ENCODE measurements at regions not wholly inside any gene's neighbourhood (a gene's known extent, or its start where the extent isn't known, plus 50 kb on each side); places are given as distances from the start of the nearest gene placed in this dataset.

DNA sequence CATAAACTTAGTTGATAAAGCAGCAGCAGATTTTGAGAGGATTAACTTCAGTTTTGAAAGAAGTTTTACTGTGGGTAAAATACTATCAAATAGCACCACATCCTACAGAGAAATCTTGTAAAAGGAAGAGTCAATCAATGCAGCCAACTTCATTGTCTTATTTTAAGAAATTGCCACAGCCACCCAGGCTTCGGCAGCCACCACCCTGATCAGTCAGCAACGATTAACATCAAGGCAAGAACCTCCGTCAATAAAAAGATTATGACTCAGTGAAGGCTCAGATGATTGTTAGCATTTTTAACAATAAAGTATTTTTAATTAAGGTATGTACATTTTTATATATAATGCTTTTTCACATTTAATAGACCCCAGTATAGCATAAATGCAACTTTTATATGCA is 122.3 kb upstream of the NR4A3 start:
- no peak for DNase-seq (ENCODE audit: low read depth in 2 of 2)

DNA sequence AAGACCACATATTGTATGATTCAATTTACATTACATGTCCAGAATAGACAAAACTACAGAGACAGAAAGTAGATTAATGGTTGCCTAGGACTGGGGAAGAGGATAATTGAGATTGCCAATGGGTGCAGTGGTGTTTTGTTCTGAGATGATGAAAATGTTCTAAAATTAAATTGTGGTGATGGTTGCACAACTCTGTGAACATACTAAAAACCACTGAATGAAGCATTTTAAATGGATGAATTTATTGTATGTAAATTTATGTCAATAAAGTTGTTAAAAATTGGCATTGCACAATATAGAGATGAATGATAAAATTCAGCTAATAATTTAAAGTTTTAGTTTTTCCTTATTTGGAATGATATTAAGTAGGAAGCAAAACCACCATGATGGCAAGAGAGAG is 109.5 kb upstream of the NR4A3 start:
- DNase-seq (ENCODE audit: low read depth in 2 of 2), result no peak

DNA sequence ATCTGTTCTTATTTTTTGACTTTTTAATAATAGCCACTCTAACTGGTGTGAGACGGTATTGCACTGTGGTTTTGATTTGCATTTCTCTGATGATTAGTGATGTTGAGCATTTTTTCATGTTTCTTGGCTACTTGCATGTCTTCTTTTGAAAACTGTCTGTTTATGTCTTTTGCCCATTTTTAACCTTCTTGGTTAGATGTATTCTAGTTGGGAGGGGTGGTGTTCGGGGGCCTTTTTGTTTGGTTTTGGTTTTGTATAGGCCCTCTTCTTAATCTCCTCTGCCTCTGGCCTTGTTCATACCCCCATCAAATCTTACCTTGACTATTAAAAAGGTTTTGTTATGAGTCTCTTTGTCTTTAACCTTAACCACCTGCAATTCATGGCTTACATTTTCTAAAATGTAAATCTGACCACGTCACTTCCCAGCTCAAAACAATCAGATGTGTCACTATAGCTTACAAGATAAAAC is 107.8 kb upstream of the NR4A3 start:
- DNase-seq (ENCODE audit: low read depth in 2 of 2), result no peak

DNA sequence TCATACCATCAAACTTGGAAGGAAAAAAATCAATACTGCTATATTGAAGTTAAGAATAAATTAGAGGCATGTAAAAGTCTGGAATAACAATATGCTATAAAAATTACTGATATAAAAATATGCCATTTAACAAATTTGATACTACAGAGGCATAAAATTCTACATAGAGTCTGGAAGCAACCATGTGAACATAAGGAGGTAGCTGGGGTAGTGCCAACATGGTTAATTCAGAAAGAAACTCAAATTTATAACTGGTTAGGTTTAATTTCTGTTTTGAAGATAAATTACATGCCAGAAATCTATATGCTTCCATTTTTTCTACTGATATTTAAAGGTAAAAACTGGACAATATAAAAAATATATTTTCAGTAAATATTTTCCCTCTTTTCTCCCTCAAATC is 103.1 kb upstream of the NR4A3 start:
- no peak for DNase-seq (ENCODE audit: low read depth in 2 of 2)

DNA sequence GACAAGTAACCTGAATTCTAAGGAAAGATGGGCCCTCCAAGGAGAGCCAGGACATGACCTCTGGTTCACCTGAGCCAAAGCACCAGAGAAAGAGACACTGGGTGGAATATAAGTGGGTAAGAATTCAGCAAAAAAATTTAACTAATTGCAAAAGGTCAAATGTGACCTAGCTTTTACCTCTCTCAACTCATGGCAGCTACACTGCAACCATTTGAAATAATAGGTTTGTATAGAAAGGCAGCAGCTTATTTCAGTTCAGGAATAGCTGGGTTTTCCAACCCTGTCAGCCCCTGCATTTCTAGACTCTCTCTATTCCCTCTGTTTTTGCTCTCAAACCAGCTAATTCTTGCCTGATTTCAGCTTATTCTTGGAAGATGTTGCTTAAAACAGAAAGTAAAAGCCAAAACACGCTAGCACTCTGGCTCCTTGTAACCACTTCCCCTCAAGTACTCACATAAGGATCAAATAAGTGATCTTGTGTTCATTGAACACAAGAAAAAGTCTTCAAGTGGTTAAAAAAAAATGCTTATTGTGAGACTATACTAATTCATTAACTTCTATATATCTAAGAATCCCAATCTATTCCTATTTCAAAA is 101.1 kb upstream of the NR4A3 start:
- no peak for DNase-seq (ENCODE audit: low read depth in 2 of 2)

DNA sequence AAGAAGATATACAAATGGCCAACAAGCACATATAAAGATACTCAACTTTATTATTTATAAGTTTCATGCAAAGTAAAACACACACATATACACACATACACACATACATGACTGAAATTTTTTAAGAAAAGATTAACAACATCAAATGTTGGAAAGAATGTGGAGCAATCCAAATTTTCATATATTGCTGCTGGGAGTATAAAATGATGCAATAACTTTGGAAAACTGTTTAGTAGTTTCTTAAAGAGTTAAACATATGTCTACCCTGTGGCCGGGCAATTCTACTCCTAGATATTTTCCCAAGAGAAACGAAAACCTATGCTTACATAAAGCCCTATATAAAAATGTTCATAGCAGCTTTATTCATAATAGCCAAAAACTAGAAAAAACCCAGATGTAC is 99.8 kb upstream of the NR4A3 start:
- no peak for DNase-seq (ENCODE audit: low read depth in 2 of 2)

DNA sequence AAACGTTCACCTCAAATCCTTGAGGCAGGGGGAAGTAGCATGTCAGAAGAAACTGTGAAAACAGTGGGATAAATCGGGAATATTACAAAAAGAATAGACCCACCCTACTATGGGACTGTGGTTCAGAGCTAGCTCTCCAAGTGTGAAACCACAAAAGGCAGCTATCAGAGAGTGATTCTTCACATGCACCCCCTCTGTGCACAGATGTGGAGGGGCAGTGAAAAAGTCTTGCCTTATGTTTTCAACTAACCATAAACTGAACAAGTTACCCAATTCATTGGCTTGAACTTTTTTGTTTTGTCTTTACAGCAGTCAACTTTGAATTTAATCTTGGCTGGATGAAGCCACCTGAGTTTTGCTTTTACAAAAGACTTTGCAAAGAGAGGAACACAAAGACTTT is 98.8 kb upstream of the NR4A3 start:
- no peak for DNase-seq (ENCODE audit: low read depth in 2 of 2)

DNA sequence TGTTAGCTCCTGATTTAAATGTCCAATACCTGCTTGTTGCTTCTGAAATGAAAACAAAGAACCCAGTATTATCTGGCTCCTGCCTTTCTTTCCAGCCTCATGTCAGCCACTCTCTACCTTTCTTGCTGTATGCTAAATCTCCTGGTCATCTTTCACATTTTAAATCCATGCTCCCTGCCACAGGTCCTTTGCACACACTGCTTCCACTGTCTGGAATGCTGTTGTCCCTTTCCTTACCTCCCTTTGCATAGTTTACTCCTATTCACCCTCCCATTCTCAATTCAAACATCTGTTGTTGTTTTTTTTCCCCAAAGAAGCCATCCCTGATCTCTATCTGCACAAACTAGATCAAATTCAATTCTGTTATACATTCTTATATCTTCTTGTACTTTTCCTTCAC is 97.0 kb upstream of the NR4A3 start:
- DNase-seq (ENCODE audit: low read depth in 2 of 2), result no peak

DNA sequence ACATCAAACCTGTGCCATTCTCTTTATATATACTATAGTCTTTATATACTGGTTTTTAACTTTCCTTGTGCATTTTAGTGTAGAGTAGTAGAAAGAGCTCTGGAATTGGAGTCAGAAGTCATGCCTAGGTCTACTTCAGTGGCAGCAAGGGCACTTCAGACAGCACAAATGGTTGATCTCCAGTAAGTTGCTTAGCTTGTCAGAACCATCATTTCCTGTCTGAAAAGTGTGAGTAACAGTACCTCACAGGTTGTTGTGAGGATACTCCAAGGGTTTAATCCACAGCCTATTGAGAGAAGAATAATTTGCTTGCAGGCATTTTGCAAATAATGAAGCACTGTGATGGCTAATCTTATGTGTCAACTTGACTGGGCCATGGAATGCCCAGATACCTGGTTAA is 95.8 kb upstream of the NR4A3 start:
- no peak for DNase-seq (ENCODE audit: low read depth in 2 of 2)

DNA sequence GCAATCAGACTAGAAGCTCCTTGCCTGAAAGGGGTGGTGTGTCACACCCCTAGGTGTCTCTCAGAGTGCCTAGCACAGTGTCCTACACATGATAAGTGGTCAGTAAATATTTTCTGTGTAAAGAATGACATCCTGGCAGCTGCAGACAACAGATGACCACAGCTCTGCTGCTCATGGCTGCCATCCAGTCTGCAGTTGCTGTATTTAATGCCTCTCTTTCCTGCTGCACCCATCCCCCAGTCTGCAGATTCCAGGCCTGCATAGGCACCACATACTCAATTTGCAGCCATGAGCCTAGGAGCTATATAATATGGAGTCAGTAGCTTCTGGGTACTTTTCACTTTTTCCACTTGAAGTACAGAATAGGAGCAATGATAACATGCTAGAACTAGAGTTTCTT is 94.9 kb upstream of the NR4A3 start:
- no peak for DNase-seq (ENCODE audit: low read depth in 2 of 2)

DNA sequence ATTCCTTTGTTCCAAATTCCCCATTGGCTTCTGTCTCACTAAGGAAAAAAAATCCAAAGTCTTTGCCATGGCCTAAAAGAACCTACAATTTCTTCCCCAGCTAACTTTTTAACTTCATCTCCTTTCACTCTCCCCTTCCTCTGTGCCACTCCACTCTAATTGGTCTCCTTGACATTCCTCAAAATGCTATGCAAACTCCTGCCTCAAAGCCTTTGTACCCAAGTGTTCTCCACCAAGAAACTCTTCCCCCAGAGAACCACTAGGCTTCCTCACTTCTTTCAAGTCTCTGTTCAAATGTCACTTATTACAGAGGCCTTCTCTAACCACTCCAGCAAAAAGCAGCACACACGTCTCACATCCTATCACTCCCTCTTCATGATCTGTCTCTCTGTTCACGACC is 91.6 kb upstream of the NR4A3 start:
- no peak for DNase-seq (ENCODE audit: low read depth in 2 of 2)

DNA sequence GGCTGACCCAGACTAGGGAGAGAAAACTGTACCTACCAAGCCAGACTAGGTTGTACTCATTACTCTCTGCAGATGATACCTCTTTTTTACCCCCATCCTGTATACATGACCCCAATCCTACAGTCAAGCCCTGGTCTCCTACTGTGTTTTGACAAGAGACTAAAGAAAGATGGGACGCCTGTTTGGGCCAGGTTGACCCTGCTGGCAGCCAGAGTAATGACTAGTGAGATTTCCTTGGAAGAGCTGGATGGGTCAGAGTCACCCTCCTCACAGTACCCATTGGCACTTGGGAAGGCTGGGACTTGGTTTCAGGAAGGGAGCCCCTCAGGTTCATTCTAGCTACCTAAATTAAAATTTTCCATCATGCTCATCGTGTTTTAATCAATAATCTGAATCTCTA is 89.7 kb upstream of the NR4A3 start:
- DNase-seq (ENCODE audit: low read depth in 2 of 2), result no peak

DNA sequence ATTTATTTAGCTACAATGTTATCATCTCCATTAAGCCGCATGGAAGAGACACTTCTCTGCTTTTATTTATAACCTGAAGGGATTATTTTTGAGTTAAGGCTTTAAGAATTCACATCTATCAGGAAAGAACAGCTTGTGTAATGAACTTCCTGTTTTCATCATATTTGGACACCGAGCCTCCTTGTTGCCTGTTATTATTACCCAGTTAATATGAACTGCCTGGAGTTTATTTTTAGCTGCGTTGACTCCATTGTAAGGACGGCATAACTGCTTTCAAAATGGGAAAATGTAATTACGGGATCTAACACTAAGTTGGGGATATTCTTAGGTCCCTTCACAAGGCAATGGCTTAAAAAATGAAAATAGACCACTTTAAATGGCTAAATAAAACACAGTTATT is 89.0 kb upstream of the NR4A3 start:
- DNase-seq (ENCODE audit: low read depth in 2 of 2), result no peak

DNA sequence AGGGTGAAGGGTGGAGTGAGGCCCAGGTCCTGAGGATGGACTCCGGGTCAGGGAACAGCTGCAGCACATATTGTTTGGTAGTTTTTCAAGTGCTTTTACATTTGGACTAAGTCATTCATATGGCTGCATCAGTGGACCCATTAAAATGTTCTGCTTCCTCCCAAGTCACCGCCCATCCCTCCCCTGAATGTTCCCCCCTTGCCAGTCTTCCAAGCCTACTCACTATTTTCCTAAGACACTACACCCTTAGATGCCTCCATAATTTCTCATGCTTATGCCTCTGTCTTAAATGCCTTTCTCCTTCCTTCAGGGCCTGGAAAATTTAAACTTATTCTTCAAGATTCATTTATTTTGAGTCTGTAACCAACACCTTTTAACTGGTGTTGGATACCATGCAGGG is 86.6 kb upstream of the NR4A3 start:
- DNase-seq (ENCODE audit: low read depth in 2 of 2), result no peak

DNA sequence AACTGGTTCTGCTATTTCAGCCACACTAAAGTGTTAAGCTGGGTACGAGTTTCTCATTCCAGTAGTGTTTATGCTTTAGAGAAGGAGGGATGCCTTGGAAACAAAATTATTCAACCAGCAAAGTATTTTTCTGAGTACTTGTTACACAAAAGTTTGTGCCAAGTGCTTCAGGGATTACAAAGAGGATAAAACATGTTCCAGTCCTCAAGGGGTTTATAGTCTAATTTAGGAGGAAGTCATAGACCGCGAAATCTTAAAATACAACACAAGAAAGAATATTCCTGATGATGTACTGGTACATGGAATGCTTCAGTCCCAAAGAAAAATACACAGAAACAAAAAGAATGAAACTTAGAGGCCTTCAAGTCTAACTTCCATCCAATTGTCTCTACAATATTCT is 85.4 kb upstream of the NR4A3 start:
- DNase-seq (ENCODE audit: low read depth in 2 of 2), result no peak

DNA sequence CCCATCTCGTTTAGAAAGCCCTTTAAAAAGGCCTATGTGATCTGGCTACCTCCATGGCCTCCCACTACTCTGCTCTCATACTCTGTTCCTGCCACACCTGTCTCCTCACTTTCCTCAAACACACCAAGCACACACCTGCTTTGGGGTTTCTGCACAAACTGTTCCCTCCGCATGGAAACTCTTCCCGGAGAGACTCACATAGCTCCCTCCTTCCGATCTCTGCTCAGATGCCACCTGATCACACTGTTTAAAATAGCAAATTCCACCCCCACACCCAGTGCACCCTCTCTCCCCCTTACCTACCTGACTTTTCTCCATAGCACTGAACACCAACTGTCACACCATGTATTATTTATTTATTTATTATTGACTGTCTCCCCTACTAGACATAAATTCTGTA is 84.0 kb upstream of the NR4A3 start:
- no peak for DNase-seq (ENCODE audit: low read depth in 2 of 2)

DNA sequence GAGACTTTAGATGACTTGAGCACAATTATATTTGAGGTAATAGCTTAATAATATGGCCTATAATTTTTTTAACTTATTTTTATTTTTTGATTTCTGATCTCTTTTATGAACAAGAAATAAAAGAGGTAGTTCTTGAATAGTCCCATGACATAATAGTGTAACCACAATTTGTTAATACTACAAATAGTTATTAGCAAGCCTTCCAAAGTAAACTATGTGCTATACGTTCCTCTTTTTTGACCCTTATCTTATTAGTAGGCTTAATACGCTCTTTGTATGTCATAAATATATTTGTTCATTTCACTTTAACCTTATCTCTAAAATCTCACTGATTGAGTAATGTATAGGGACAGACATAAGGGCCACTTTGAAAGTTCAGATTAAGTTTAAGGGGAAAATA is 78.7 kb upstream of the NR4A3 start:
- no peak for DNase-seq (ENCODE audit: low read depth in 2 of 2)

DNA sequence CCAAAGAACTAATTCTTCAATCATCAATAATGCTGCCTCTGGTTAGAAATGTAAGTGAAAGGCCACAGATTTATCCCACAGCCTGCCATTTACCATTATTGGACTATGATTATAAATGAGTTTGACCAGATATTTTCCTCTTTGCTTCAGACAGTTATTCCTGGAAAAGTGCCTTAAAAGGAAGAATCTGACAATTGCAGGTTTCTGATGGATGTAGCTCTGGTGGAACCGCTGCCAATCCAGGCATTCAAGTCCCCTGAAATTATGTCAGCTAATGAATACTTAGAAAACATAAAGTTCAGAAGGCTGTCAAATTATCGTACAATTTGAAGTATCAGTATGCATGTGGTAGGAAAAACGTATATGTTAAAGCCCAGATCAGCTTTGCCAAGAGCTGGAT is 78.2 kb upstream of the NR4A3 start:
- no peak for DNase-seq (ENCODE audit: low read depth in 2 of 2)

DNA sequence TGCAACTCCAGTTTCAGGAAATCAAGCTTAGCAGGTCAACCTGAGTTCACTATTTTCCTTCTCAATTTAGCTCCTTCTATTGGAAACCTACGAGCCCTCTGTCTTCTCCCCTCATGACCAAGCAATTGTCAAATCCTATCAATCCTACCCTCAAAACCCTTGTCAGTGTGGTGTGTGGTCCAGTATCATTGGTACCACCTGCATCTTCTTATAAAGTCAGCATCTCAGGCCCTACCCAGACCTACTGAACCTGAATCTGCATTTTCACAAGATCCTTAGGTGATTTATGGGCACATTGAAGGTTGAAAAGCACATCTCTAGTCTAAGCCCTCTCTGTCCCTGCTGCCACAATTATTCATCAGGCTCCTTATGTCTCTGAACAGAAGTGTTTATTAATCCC is 77.6 kb upstream of the NR4A3 start:
- DNase-seq (ENCODE audit: low read depth in 2 of 2), result no peak

DNA sequence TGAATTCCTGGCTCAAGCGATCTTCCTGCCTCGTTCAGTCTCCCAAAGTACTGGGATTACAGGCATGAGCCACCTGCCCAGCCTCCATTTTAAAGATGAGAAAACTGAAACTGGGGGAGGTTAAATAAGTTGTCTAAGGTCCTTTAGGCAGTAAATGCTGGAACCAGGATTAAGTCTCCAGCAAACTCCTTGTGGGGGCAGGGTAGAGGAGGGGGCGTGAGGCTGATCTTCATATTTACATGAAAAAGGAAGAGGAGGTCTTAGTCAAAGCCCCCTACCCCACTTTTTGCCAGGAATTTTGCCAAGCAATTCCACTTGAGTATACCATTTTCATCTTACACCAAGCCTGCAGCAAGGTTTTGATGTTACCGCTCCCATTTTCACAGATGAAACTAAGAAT is 76.6 kb upstream of the NR4A3 start:
- no peak for DNase-seq (ENCODE audit: low read depth in 2 of 2)

DNA sequence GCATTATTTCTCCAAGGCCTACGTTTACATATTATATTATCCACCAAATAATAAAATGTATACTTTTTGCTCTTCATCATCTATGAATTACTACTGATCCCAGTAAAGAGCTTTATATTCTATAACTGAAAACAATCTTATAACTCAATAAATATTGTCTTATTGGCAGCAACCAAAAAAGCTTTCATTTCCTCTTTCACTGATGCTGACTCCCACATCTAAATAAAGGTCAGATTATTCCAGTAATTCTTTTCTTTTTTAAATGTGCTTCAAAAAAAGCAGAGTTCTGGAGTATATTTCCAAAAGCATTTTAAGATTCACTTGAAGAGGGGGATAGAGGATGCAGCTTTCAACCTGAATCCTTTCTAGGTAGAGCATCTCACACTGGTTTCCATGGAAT is 75.3 kb upstream of the NR4A3 start:
- no peak for DNase-seq (ENCODE audit: low read depth in 2 of 2)

DNA sequence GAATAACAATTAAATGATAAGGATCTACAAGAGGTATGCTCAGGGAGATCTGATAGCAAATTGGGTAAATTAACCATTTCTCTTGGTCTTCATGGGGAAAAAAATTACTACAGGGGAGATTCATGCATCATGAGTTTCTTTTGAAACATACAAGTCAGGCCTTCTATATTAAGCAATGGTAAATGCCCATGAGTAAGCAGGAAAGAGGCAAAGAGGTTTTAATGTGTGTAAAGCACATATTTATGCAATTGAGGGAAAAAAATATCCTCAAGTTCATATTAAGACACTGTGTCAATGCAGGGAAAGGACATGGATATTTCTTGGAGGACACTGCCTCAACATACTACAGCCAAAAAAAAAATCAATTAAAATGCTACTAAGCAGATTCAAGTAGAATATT is 73.4 kb upstream of the NR4A3 start:
- no peak for DNase-seq (ENCODE audit: low read depth in 2 of 2)

DNA sequence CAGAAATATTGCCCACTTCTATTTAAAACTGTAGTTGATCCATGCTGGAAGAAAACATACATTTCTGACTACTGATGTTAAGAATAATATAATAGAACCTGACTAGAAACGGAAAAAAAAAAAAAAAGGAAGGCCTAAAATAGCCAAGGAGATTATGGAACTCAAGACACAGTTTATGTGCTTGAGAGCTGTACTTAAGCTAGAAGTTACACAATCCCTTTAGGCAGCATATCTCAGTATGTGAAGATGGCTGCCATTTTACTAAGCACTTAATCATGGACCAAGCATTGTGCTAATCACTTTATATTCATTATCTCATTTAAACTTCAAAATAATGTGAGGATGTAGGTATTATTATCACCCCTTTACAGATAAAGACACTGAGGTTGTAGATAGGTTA is 73.0 kb upstream of the NR4A3 start:
- DNase-seq (ENCODE audit: low read depth in 2 of 2), result no peak

DNA sequence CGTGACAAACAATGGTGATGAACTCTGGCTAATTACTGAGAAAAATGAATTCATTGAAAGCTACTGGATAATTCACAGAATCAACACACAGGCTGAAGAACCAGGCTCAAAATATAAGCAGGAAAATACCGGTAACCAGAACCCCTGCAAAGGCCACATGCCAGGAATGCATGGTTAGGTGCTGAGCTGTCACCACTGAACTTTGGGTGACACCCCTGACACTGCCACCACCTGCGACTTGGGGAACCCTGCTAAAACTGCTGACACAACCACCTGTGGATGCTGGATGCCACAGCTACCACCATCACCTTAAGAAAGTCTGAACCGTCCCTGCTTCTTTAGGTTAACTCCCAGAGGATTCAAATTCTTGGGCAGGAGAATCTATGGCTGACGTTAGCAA is 72.0 kb upstream of the NR4A3 start:
- DNase-seq (ENCODE audit: low read depth in 2 of 2), result no peak

DNA sequence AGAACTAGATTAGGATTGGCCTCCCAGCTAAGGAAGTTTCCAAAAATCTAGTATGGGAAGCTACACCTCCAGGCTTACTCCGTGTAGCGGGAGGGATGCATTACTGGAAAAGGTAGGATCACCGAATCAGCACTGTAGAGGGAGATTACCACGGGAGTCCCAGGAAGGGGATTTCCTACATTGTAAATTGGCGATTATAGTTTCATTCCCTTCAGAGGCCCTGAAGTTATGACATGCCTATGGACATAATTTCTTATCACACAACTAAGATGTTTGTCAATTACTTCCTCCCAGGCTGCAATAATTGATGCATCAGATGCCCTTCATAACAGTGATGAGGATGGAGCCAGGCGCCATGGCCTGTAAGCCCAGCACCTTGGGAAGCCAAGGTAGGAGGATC is 71.2 kb upstream of the NR4A3 start:
- DNase-seq (ENCODE audit: low read depth in 2 of 2), result no peak

Measured in fibroblast of skin of left biceps (primary cell).